GM06990 (cell line): ENCODE measurements at regions not wholly inside any gene's neighbourhood (a gene's known extent, or its start where the extent isn't known, plus 50 kb on each side); places are given as distances from the start of the nearest gene placed in this dataset.

ENCODE experiments used
- DNase-seq: peaks from one replicate; pipeline ENCODE4 v3.0.0-alpha.2; 2011; ENCODE audit not compliant: insufficient read length; ENCODE audit errors: extremely low read depth
- H3K27me3 ChIP-seq: replicated peaks from 2 replicates; pipeline ENCODE4 v1.6.0; 2011; ENCODE audit warnings: low read length; ENCODE audit not compliant: control insufficient read depth, insufficient read depth
- H3K36me3 ChIP-seq: 2 replicates; pipeline ENCODE4 v1.5.1; 2011; ENCODE audit warnings: low read length; ENCODE audit not compliant: control insufficient read depth, insufficient read depth
- H3K4me3 ChIP-seq: replicated peaks from 2 replicates; pipeline ENCODE4 v1.5.1; 2011; ENCODE audit warnings: low read depth, mild to moderate bottlenecking, control low read depth, low read length
- TF ChIP-seq, protein P1 (sequence below): IDR thresholded peaks from 2 replicates; pipeline ENCODE4 v1.5.1; 2011; ENCODE audit warnings: low read length, control low read depth, mild to moderate bottlenecking, inconsistent platforms; ENCODE audit not compliant: insufficient read depth, poor library complexity, severe bottlenecking

GRCh38 chr19:28463493-28464053, 749.4 kb downstream of the UQCRFS1 start:
- Histone ChIP-seq H3K27me3 (no peaks in the 10 kb centered on the region; the same call in 1 of the 2 replicates), H3K4me3 (no peak overlapping the region), H3K36me3 (no peaks in the 10 kb centered on the region)
- DNase-seq, result no peak
- TF ChIP-seq, protein P1, sequence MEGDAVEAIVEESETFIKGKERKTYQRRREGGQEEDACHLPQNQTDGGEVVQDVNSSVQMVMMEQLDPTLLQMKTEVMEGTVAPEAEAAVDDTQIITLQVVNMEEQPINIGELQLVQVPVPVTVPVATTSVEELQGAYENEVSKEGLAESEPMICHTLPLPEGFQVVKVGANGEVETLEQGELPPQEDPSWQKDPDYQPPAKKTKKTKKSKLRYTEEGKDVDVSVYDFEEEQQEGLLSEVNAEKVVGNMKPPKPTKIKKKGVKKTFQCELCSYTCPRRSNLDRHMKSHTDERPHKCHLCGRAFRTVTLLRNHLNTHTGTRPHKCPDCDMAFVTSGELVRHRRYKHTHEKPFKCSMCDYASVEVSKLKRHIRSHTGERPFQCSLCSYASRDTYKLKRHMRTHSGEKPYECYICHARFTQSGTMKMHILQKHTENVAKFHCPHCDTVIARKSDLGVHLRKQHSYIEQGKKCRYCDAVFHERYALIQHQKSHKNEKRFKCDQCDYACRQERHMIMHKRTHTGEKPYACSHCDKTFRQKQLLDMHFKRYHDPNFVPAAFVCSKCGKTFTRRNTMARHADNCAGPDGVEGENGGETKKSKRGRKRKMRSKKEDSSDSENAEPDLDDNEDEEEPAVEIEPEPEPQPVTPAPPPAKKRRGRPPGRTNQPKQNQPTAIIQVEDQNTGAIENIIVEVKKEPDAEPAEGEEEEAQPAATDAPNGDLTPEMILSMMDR, result no peak

GRCh38 chr19:28457620-28458019, 755.3 kb downstream of the UQCRFS1 start:
- TF ChIP-seq, protein P1, result no peak
- Histone ChIP-seq H3K36me3 (no peaks in the 10 kb centered on the region), H3K4me3 (no peak overlapping the region), H3K27me3 (no peaks in the 10 kb centered on the region; the same call in 1 of the 2 replicates)
- DNase-seq, result no peak

DNA sequence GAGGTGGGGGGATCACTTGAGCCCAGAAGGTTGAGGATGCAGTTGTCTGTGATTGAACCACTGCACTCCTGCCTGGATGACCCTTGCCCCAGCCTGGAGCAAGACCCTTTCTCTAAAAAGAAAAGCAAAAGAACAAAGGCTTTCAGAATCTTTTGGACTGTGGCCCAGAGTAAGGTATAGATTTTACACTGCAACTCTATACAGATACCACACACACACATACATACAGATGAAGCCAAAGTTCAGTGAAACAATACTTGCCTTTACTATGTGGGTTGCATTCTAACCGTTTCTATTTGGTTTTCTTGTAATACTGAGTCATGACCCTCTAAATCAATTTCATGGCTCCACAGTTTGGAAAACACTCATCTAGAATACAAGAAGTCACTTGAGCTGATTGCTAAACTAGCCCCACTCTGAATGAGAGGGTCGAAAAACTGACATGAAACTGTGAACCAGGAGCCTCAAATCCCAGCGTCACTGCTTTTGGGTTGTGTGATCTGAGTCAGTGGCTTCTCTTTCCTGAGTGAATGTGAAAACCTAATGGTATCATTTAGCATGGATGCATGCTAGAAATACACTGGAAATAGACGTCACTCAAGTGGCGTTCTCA, 756.1 kb downstream of the UQCRFS1 start:
- DNase-seq, result no peak
- no peaks in the 10 kb centered on the region for H3K36me3 ChIP-seq
- TF ChIP-seq, protein P1, result no peak
- H3K4me3 ChIP-seq, result no peak overlapping the region
- H3K27me3 ChIP-seq, result no peaks in the 10 kb centered on the region; the same call in 1 of the 2 replicates

DNA sequence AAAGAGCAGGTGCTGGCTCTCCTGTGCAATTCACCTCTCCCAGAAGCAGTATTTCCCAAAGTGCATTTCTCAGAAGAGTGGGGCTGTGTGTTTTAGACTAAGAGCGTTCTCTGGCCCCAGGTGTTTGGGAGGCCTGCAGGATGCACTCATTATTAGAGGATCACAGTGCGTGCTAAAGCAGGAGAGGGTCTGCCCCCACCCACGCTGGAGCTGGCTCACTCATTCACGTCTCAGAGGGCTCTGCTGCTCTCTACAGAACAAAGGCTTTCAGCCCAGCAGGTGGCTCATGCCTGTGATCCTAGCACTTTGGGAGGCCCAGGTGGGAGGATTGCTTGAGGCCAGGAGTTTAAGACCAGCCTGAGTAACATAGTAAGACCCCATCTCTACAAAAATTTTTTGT, 756.7 kb downstream of the UQCRFS1 start:
- DNase-seq, result no peak
- TF ChIP-seq, protein P1, result no peak
- no peak overlapping the region for H3K4me3 ChIP-seq
- H3K36me3 ChIP-seq, result no peaks in the 10 kb centered on the region
- no peaks in the 10 kb centered on the region; the same call in 1 of the 2 replicates for H3K27me3 ChIP-seq

GRCh38 chr19:28454083-28454482, 758.9 kb downstream of the UQCRFS1 start:
- DNase-seq, result no peak

More at GRCh38 chr19:28454083-28454482, 758.9 kb downstream of the UQCRFS1 start:
- TF ChIP-seq, protein P1, result no peak
- no peaks in the 10 kb centered on the region for H3K36me3 ChIP-seq
- no peaks in the 10 kb centered on the region for H3K27me3 ChIP-seq
- H3K4me3 ChIP-seq, result no peak overlapping the region
